K562 (cell line): ENCODE measurements at regions not wholly inside any gene's neighbourhood (a gene's known extent, or its start where the extent isn't known, plus 50 kb on each side); places are given as distances from the start of the nearest gene placed in this dataset.

Experiments used
- ATAC-seq: fragments of 200-7000 bp; cut with Tn5 transposase; 3 replicates; pipeline ENCODE4 v1.9.1; 2020; ENCODE audit warnings: moderate library complexity
- BruUV-seq: library from RNA; stranded (reverse); fragments of 400-500 nt; replicated peaks from 2 replicates; lab custom pipeline; 2021; lab: Mats Ljungman, UMichigan
- CTCF ChIA-PET: fragments of 300-600 bp; formaldehyde crosslinking; extraction: SDS; loops from one replicate; lab custom pipeline; 2021; ENCODE audit warnings: low intra/inter-chr PET ratio; lab: Yijun Ruan, JAX
- POLR2A ChIA-PET: fragments of 300-600, 350-650 bp; sonication (Branson Sonifier 250); formaldehyde crosslinking; extraction: SDS; loops from one replicate; lab custom pipeline; 2021; ENCODE audit warnings: antibody characterized with exemption, inconsistent platforms; lab: Yijun Ruan, JAX
- DNase-seq, 4 experiments: peaks; one replicate each; pipeline versions ENCODE4 v3.0.0 to v3.0.0-alpha.2; 2011 to 2018; ENCODE audit warnings: low spot score in 3 of 4, mixed read lengths in 3 of 4; ENCODE audit errors: extremely low read depth in 1 of 4
- FAIRE-seq: peaks from 2 replicates; lab custom pipeline; 2011; peaks lifted over from hg19 to GRCh38; lab: Jason Lieb, UNC
- H2AFZ ChIP-seq: 2 replicates; pipeline ENCODE4 v1.6.0; 2011; ENCODE audit warnings: low read depth, low read length, control low read depth, inconsistent platforms
- H3K27ac ChIP-seq: fragments of 200-600 bp; 3 replicates; pipeline ENCODE4 v1.8.0; 2011; ENCODE audit warnings: low read depth, mild to moderate bottlenecking, control low read depth, inconsistent platforms, low read length, moderate library complexity, mixed read lengths; ENCODE audit errors: extremely low read depth
- H3K27me3 ChIP-seq, 2 experiments: fragments of 300-600 bp in 1 of 2; 2 replicates in 1 of 2; 3 replicates in 1 of 2; pipeline versions ENCODE4 v1.6.0 to v1.8.0; 2011; ENCODE audit warnings: inconsistent platforms in 2 of 2, low read length in 2 of 2, mild to moderate bottlenecking in 1 of 2, mixed read lengths in 1 of 2, moderate library complexity in 1 of 2; ENCODE audit not compliant: control insufficient read depth in 2 of 2, insufficient read depth in 2 of 2
- H3K36me3 ChIP-seq: fragments of 300-600 bp; 3 replicates; pipeline ENCODE4 v1.8.0; 2011; ENCODE audit warnings: mild to moderate bottlenecking, low read length, inconsistent platforms; ENCODE audit not compliant: control insufficient read depth, insufficient read depth
- H3K4me1 ChIP-seq, 2 experiments: fragments of 200-600 bp in 1 of 2; replicated peaks in 1 of 2; 2 replicates in 1 of 2; 3 replicates in 1 of 2; pipeline versions ENCODE4 v1.5.1 to v1.8.0; 2011; ENCODE audit warnings: inconsistent platforms in 2 of 2, low read length in 2 of 2, mild to moderate bottlenecking in 1 of 2, mixed read lengths in 1 of 2, moderate library complexity in 1 of 2; ENCODE audit not compliant: control insufficient read depth in 2 of 2, insufficient read depth in 2 of 2
- H3K4me2 ChIP-seq: 2 replicates; pipeline ENCODE4 v1.6.1; 2011; ENCODE audit warnings: low read length, control low read depth, inconsistent platforms, mixed read lengths; ENCODE audit not compliant: insufficient read depth
- H3K4me3 ChIP-seq: fragments of 200-600 bp; sonication (generic), shearing (Covaris generic); 2 replicates; pipeline ENCODE4 v1.5.1; 2016; ENCODE audit warnings: control low read depth, inconsistent platforms
- H3K79me2 ChIP-seq: fragments of 200-600 bp; 3 replicates; pipeline ENCODE4 v1.8.0; 2011; ENCODE audit warnings: low read length, inconsistent platforms; ENCODE audit not compliant: control insufficient read depth, insufficient read depth
- H3K9ac ChIP-seq, 2 experiments: 2 replicates each; pipeline versions ENCODE4 v1.6.0 to v1.6.1; 2011; ENCODE audit warnings: low read depth in 2 of 2, low read length in 2 of 2, control low read depth in 1 of 2, inconsistent platforms in 1 of 2, mild to moderate bottlenecking in 1 of 2, mixed read lengths in 1 of 2; ENCODE audit not compliant: insufficient read depth in 1 of 2
- H3K9me1 ChIP-seq: one replicate; pipeline ENCODE4 v1.6.0; 2011; ENCODE audit warnings: inconsistent platforms, mild to moderate bottlenecking, low read length, moderate library complexity; ENCODE audit not compliant: control insufficient read depth, insufficient read depth
- H3K9me3 ChIP-seq: replicated peaks from 2 replicates; pipeline ENCODE4 v1.5.1; 2011; ENCODE audit warnings: low read depth, low read length, inconsistent platforms; ENCODE audit not compliant: control insufficient read depth, insufficient read depth
- H4K20me1 ChIP-seq: replicated peaks from 2 replicates; pipeline ENCODE4 v1.6.1; 2011; ENCODE audit warnings: low read length, inconsistent platforms, mixed read lengths; ENCODE audit not compliant: control insufficient read depth, insufficient read depth
- ARNT ChIP-seq, 2 experiments: fragments of 450-650 bp; IDR thresholded peaks; 2 replicates each; pipeline ENCODE4 v1.6.1; 2016; ENCODE audit warnings: mild to moderate bottlenecking in 1 of 2
- CXXC5 ChIP-seq: fragments of 250-450 bp; sonication (Bioruptor Pico); IDR thresholded peaks from 2 replicates; pipeline ENCODE4 v1.8.0; 2022; ENCODE audit warnings: inconsistent platforms, mild to moderate bottlenecking, moderate library complexity
- EHMT2 ChIP-seq: fragments of 450-650 bp; IDR thresholded peaks from 2 replicates; pipeline ENCODE4 v1.6.1; 2018; ENCODE audit warnings: antibody characterized with exemption
- MBD1 ChIP-seq: fragments of 250-450 bp; sonication (Bioruptor Pico); IDR thresholded peaks from 2 replicates; pipeline ENCODE4 v1.8.0; 2022; ENCODE audit warnings: inconsistent platforms
- MCM7 ChIP-seq, 2 experiments: fragments of 450-650 bp; IDR thresholded peaks; 2 replicates each; pipeline ENCODE4 v1.6.1; 2016 to 2018
- NR4A1 ChIP-seq, 2 experiments: fragments of 250-450 bp in 1 of 2; fragments of 450-650 bp in 1 of 2; sonication (Bioruptor Pico) in 1 of 2; IDR thresholded peaks; 2 replicates each; pipeline versions ENCODE4 v1.4.0 to v1.6.1; 2016 to 2020; ENCODE audit warnings: mild to moderate bottlenecking in 2 of 2, missing compliant biosample characterization in 1 of 2, missing genetic modification characterization in 1 of 2, moderate library complexity in 1 of 2
- RBFOX2 ChIP-seq: fragments of 200-400 bp; formaldehyde crosslinking; IDR thresholded peaks from 2 replicates; pipeline ENCODE4 v1.6.1; 2017; ENCODE audit warnings: low read depth, mild to moderate bottlenecking, low read length, moderate library complexity
- RBM17 ChIP-seq: fragments of 200-400 bp; formaldehyde crosslinking; IDR thresholded peaks from 2 replicates; pipeline ENCODE4 v1.6.1; 2017; ENCODE audit warnings: low read depth, mild to moderate bottlenecking, low read length, borderline replicate concordance
- ZNF586 ChIP-seq: fragments of 450-650 bp; formaldehyde crosslinking; conservative IDR thresholded peaks from 2 replicates; pipeline ENCODE4 v1.4.0; 2020; ENCODE audit warnings: mild to moderate bottlenecking, moderate library complexity
- ZNF699 ChIP-seq: fragments of 250-450 bp; sonication (Bioruptor Pico); IDR thresholded peaks from 2 replicates; pipeline ENCODE4 v1.8.0; 2021; ENCODE audit warnings: mild to moderate bottlenecking, moderate library complexity; ENCODE audit not compliant: insufficient replicate concordance
- WGBS: fragments of 100-300 bp; shearing (Covaris generic); methylation state at CpG from one replicate; pipeline ENCODE4 v1.1.6; 2016; ENCODE audit warnings: low coverage, mixed read lengths; ENCODE audit not compliant: insufficient coverage; ENCODE audit errors: missing lambda C conversion rate; 5-methylcytosine and 5-hydroxymethylcytosine counted together
- in situ Hi-C: fragments of 300-500 bp; cut with MboI; formaldehyde crosslinking; loops from 4 replicates; pipeline ENCODE4 v1.15.0; 2018; ENCODE audit warnings: inconsistent platforms, mixed read lengths
- intact Hi-C: fragments of 100-400 bp; cut with micrococcal nuclease; formaldehyde crosslinking; loops from 2 replicates; pipeline ENCODE4 v1.14.2; 2022
- TF ChIP-seq, protein P1 (sequence below): fragments of 450-650 bp; IDR thresholded peaks from 2 replicates; pipeline ENCODE4 v1.6.1; 2016; ENCODE audit warnings: missing biosample characterization, missing genetic modification characterization

DNA sequence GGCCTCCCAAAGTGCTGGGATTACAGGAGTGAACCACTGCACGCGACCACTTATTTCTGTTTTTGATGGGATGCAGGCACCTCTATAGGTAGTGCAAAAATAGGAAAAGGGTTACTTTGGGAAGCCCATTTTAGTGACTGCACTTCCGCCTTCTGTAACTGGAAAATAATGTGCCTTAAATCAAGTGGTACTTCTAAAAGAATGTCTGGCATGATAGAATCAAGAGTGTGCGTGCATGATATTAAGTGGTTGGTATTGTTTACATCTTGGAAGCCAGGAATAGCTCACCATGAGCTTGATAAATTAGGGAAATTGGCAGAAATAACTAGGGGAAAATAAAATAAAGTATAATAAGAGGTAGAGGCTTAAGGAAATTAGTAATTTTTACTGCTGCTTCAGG lies 1067.0 kb downstream of the ADGRL2 start:
- Histone ChIP-seq H3K27me3 (no peaks in the 10 kb centered on the region), H4K20me1 (no peaks in the 10 kb centered on the region), H3K9me1 (no peaks in the 10 kb centered on the region), H2AFZ (no peak overlapping the region), H3K9me3 (0 out of 2 replicates have a peak, but pooled peaks cover 1% of the 10 kb centered on the region), H3K4me2 (no peak overlapping the region), H3K9ac (no peak overlapping the region), H3K4me1 (no peaks in the 10 kb centered on the region), H3K4me3 (no peak overlapping the region), H3K27ac (no peak overlapping the region), H3K79me2 (no peaks in the 10 kb centered on the region), H3K36me3 (no peaks in the 10 kb centered on the region)
- in situ Hi-C loops = no loop called here
- DNase-seq (no peak), ATAC-seq (no peak), FAIRE-seq (no peak)
- 4% methylated on average over 4 of the region's 4 CpGs for WGBS
- CTCF ChIA-PET = no interaction called here
- intact Hi-C loops = no loop called here
- TF ChIP-seq NR4A1 (CRISPR knock-in tag; IDR thresholded peaks at IDR 0.05) (no peak), NR4A1 (tag; IDR thresholded peaks at IDR 0.05) (no peak), ZNF586 (no peak), ZNF699 (no peak), RBM17 (no peak)
- TF ChIP-seq, protein P1, sequence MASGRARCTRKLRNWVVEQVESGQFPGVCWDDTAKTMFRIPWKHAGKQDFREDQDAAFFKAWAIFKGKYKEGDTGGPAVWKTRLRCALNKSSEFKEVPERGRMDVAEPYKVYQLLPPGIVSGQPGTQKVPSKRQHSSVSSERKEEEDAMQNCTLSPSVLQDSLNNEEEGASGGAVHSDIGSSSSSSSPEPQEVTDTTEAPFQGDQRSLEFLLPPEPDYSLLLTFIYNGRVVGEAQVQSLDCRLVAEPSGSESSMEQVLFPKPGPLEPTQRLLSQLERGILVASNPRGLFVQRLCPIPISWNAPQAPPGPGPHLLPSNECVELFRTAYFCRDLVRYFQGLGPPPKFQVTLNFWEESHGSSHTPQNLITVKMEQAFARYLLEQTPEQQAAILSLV (tag) = no peak
- no TSS peak for BruUV-seq
- POLR2A ChIA-PET = no interaction called here

DNA sequence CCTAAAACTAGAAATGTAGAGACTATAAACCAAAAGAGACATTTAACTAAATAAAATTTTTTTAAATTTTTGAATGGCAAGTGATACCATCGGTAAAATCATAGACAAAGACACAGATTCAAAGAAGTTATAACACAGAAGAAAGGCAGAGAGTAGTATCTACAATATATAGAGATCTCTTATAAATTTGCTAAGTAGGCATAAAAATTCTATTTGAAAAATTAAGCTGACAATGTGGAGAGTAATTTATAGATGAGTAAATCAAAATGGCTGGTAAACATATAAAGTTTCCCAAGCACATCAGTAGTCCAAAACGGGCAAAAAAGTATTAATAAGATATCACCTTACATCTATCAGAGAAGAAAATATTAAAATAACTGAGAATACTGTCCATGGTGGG lies 1061.0 kb downstream of the ADGRL2 start:
- in situ Hi-C loops = no loop called here
- TF ChIP-seq CXXC5 (CRISPR knock-in tag) (no peak), MBD1 (no peak), ARNT (IDR thresholded peaks at IDR 0.05) (no peak), EHMT2 (no peak), RBFOX2 (no peak), MCM7 (IDR thresholded peaks at IDR 0.05) (no peak)

More for the DNA sequence above, 1061.0 kb downstream of the ADGRL2 start:
- Histone ChIP-seq H3K4me1 (no peaks in the 10 kb centered on the region), H3K79me2 (no peaks in the 10 kb centered on the region), H3K4me2 (no peak overlapping the region), H2AFZ (no peak overlapping the region), H3K27me3 (no peaks in the 10 kb centered on the region), H4K20me1 (no peaks in the 10 kb centered on the region), H3K9me1 (no peaks in the 10 kb centered on the region), H3K9ac (no peak overlapping the region), H3K9me3 (peaks cover 2% of the 10 kb centered on the region; the same call in 1 of the 2 replicates), H3K4me3 (no peak overlapping the region), H3K27ac (no peak overlapping the region), H3K36me3 (no peaks in the 10 kb centered on the region)
- intact Hi-C loops = no loop called here
- FAIRE-seq (no peak), ATAC-seq (no peak), DNase-seq (no peak)
- WGBS = 0% methylated on average over 2 of the region's 2 CpGs
- ChIA-PET POLR2A (no interaction called here), CTCF (no interaction called here)
- no TSS peak for BruUV-seq
